Ascending aorta (tissue), 2 donors: ENCODE measurements at regions not wholly inside any gene's neighbourhood (a gene's known extent, or its start where the extent isn't known, plus 50 kb on each side); places are given as distances from the start of the nearest gene placed in this dataset.

Experiments used
- DNase-seq, 2 donors: peaks; one replicate each; pipeline ENCODE4 v3.0.0-alpha.2; 2019; ENCODE audit warnings: low spot score in 2 of 2
- H3K27ac ChIP-seq, 2 donors: fragments of 200-600 bp; sonication (generic); one replicate each; pipeline ENCODE4 v1.5.1; 2016 to 2017; ENCODE audit warnings: mild to moderate bottlenecking in 1 of 2
- H3K27me3 ChIP-seq: fragments of 200-600 bp; sonication (generic); one replicate; pipeline ENCODE4 v1.5.1; 2017
- H3K36me3 ChIP-seq, 2 donors: fragments of 200-600 bp; sonication (generic); one replicate each; pipeline ENCODE4 v1.5.1; 2016
- H3K4me1 ChIP-seq, 2 donors: fragments of 200-600 bp; sonication (generic); one replicate each; pipeline ENCODE4 v1.5.1; 2016 to 2017; ENCODE audit warnings: mild to moderate bottlenecking in 1 of 2
- H3K4me3 ChIP-seq, 2 donors: fragments of 200-600 bp; sonication (generic); one replicate each; pipeline ENCODE4 v1.5.1; 2016 to 2017; ENCODE audit warnings: mild to moderate bottlenecking in 1 of 2
- H3K9me3 ChIP-seq, 2 donors: fragments of 200-600 bp; sonication (generic); one replicate each; pipeline ENCODE4 v1.5.1; 2016
- intact Hi-C: fragments of 100-400 bp; cut with DNase I; formaldehyde crosslinking; loops from one replicate; pipeline ENCODE4 v1.15.1; 2023
- TF ChIP-seq, protein P1 (sequence below), 3 experiments: fragments of 200-600 bp in 2 of 3; fragments of 450-650 bp in 1 of 3; sonication (generic) in 2 of 3; IDR thresholded peaks; one replicate each; pipeline ENCODE4 v1.5.1; 2016 to 2019; ENCODE audit warnings: antibody characterized with exemption in 3 of 3, mild to moderate bottlenecking in 1 of 3, moderate library complexity in 1 of 3

DNA sequence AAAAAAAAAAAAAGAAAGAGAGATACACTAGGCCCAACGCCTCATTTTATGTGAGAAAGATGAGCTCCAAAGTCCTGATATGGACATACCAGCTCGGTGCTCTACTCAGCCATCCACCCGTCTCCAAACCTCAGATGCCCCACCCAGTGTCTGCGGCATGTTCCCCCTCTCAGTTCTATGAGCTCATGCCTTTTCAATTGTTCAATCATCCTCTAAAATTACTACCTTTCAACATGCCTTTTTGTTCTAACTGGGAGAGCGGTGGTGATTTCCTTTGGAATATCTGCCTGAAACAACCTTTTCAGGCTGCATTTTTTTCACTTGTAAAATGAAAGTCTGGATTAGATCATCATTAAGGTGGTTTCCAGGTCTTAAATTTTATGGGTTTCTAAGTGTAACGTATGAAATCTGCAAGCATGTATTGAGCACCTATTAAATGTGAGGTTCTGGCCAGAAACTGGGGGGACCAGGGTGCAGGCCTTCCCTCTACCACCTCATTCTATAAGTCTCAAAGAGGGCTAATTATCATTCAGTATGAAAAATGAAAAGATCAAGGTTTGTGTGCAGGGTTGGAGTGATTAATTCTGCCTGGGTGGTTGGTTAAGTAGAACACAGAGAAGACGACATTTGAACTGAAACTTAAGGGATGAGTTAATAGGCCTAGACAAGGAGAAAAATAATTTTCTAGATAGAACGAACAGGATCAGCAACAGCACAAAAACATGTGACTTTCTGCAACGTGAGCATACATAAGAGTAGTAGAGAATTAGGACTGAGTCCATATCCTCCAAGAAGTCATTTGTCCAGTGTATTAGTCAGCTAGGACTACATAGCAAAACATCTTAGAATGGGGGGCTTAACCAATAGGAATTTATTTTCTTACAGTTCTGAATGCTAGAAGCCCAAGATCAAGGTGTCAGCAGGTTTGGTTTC is 87.4 kb upstream of the GLS start:
- no peak overlapping the region for H3K27ac ChIP-seq
- intact Hi-C loops: no loop called here

DNA sequence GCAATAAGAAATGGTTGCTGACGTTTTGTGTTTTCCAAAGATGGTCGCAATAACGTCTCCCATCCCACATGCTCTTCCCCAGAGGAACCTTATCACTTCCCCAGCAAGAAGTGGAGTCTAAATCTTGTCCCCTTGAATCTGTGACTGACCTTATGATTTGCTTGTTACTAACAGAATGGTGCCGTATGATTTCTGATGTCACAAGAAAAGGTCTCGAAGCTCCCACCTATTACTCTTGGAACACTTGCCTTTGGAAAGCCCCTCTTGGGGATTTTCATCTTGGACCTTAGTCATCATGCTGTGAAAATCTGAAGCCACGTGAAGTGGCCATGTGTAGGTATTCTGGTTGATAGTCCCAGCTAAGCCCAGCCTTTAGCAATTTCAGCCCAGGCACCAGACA is 86.2 kb upstream of the GLS start:
- H3K4me3 ChIP-seq: no peak overlapping the region
- intact Hi-C loops: no loop called here
- H3K9me3 ChIP-seq: no peaks in the 10 kb centered on the region
- no peak for DNase-seq
- H3K27ac ChIP-seq: no peak overlapping the region
- peaks cover 0 to 3% of the 10 kb centered on the region in 2 donors for H3K4me1 ChIP-seq
- no peaks in the 10 kb centered on the region for H3K27me3 ChIP-seq
- H3K36me3 ChIP-seq: no peaks in the 10 kb centered on the region
- TF ChIP-seq, protein P1, sequence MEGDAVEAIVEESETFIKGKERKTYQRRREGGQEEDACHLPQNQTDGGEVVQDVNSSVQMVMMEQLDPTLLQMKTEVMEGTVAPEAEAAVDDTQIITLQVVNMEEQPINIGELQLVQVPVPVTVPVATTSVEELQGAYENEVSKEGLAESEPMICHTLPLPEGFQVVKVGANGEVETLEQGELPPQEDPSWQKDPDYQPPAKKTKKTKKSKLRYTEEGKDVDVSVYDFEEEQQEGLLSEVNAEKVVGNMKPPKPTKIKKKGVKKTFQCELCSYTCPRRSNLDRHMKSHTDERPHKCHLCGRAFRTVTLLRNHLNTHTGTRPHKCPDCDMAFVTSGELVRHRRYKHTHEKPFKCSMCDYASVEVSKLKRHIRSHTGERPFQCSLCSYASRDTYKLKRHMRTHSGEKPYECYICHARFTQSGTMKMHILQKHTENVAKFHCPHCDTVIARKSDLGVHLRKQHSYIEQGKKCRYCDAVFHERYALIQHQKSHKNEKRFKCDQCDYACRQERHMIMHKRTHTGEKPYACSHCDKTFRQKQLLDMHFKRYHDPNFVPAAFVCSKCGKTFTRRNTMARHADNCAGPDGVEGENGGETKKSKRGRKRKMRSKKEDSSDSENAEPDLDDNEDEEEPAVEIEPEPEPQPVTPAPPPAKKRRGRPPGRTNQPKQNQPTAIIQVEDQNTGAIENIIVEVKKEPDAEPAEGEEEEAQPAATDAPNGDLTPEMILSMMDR (IDR thresholded peaks at IDR 0.05): no peak

More for the DNA sequence above, 87.4 kb upstream of the GLS start:
- Histone ChIP-seq H3K36me3 (no peaks in the 10 kb centered on the region), H3K4me3 (no peak overlapping the region), H3K9me3 (no peaks in the 10 kb centered on the region), H3K27me3 (no peaks in the 10 kb centered on the region), H3K4me1 (peaks cover 0 to 3% of the 10 kb centered on the region in 2 donors)
- no peak for DNase-seq
- TF ChIP-seq, protein P1 (IDR thresholded peaks at IDR 0.05): no peak

DNA sequence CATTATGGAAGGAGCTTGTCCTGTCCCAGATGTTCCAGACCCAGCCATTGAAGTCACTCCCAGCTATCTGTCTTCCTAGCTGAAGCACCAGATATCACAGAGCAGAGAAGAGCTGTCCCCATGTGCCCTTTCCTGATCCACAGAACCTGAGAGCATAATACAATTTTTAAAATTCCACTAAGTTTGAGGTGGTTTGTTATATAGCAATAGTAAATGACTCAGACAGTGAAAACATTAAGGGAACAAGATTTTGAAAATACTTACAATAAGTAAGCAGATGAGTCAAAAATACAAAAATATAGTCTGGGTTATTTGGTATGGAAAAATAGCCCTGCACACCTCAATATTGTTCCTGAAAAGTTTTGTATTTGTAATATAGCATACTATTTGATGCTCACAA is 85.8 kb upstream of the GLS start:
- H3K4me3 ChIP-seq: no peak overlapping the region
- no peaks in the 10 kb centered on the region for H3K27me3 ChIP-seq
- peaks cover 0 to 3% of the 10 kb centered on the region in 2 donors for H3K4me1 ChIP-seq
- H3K27ac ChIP-seq: no peak overlapping the region
- no peaks in the 10 kb centered on the region for H3K36me3 ChIP-seq
- H3K9me3 ChIP-seq: no peaks in the 10 kb centered on the region
- TF ChIP-seq, protein P1 (IDR thresholded peaks at IDR 0.05): no peak
- intact Hi-C loops: no loop called here
- DNase-seq: no peak

DNA sequence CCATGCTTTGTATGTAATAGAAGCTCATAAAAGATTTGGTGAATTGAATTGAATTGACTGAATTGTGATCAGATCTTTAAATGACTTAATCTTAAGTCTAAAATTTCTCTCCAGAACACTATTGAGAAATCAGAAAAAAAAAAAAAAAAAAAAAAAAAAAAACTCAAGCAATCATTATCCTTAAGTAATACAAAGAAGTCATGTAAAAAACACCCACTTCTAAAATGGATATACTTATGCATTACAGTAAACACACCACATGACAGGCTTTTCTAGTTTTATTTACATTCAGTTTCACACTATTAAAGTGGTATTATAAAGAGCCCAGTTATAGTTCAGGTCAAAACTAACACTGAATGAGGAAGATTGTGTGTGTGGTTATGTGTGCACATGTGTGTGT is 84.9 kb upstream of the GLS start:
- Histone ChIP-seq H3K4me3 (no peak overlapping the region), H3K9me3 (no peaks in the 10 kb centered on the region), H3K27me3 (no peaks in the 10 kb centered on the region), H3K27ac (no peak overlapping the region), H3K36me3 (no peaks in the 10 kb centered on the region), H3K4me1 (peaks cover 0 to 3% of the 10 kb centered on the region in 2 donors)
- TF ChIP-seq, protein P1 (IDR thresholded peaks at IDR 0.05): no peak
- no peak for DNase-seq
- intact Hi-C loops: no loop called here

DNA sequence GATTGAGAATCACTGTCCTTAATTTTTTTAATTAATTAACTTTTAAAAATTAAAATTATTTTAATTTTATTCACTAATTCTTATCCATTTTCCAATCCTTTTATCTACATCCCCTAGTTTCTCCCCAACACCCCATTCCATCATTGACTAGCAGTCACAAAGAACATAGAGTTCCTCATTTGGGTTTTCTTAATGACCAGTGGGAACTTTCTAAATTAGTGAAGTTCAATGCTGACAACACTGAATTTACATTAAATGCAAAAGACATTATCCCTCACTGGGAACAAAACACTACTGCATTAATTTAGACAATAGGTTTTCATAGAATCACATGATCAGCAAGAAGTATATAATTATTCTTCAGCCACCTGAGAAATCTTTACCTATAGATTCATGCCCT is 80.6 kb upstream of the GLS start:
- TF ChIP-seq, protein P1 (IDR thresholded peaks at IDR 0.05): no peak
- Histone ChIP-seq H3K27me3 (no peaks in the 10 kb centered on the region), H3K4me3 (no peak overlapping the region), H3K27ac (no peak overlapping the region), H3K4me1 (no peaks in the 10 kb centered on the region), H3K36me3 (no peaks in the 10 kb centered on the region), H3K9me3 (no peaks in the 10 kb centered on the region)
- intact Hi-C loops: no loop called here
- DNase-seq: no peak
